GM12872 (cell line): ENCODE measurements at regions not wholly inside any gene's neighbourhood (a gene's known extent, or its start where the extent isn't known, plus 50 kb on each side); places are given as distances from the start of the nearest gene placed in this dataset.

Experiments used
- CTCF ChIP-seq: IDR thresholded peaks from 3 replicates; pipeline ENCODE4 v1.5.1; 2011; ENCODE audit warnings: low read depth, mild to moderate bottlenecking, low read length, moderate library complexity; ENCODE audit not compliant: insufficient read depth

GRCh38 chr22:44365832-44366231 lies 53.1 kb upstream of the SHISAL1 start:
- TF ChIP-seq CTCF: no peak

GRCh38 chr22:44365191-44365590 lies 52.4 kb upstream of the SHISAL1 start:
- TF ChIP-seq CTCF: no peak

- TF ChIP-seq CTCF: no peak
Observed at GRCh38 chr22:44364751-44365130, 52.0 kb upstream of the SHISAL1 start.

GRCh38 chr22:44363980-44364750 lies 51.4 kb upstream of the SHISAL1 start:
- TF ChIP-seq CTCF: no peak

GRCh38 chr22:44363013-44363979 lies 50.5 kb upstream of the SHISAL1 start:
- TF ChIP-seq CTCF: no peak

GRCh38 chr22:44362249-44363012 lies 49.7 kb upstream of the SHISAL1 start:
- TF ChIP-seq CTCF: no peak
